HepG2 (cell line): ENCODE measurements at regions not wholly inside any gene's neighbourhood (a gene's known extent, or its start where the extent isn't known, plus 50 kb on each side); places are given as distances from the start of the nearest gene placed in this dataset.
A peak's percentile ranks its signal among the peaks of the same experiment; 100 is the strongest.

Experiments
- CHD4 ChIP-seq: fragments of 200-600 bp; sonication (generic); IDR thresholded peaks from 2 replicates; pipeline ENCODE4 v1.7.0; 2017; ENCODE audit warnings: mild to moderate bottlenecking, low read length, borderline replicate concordance
- E2F2 ChIP-seq: sonication (generic); formaldehyde crosslinking; IDR thresholded peaks from 2 replicates; pipeline ENCODE4 v1.4.0; 2020; ENCODE audit warnings: missing genetic modification reagents, borderline replicate concordance
- FOXC1 ChIP-seq: sonication (generic); formaldehyde crosslinking; IDR thresholded peaks from 2 replicates; pipeline ENCODE4 v1.8.0; 2022; ENCODE audit warnings: mild to moderate bottlenecking, missing genetic modification reagents, borderline replicate concordance
- NR0B2 ChIP-seq: sonication (generic); formaldehyde crosslinking; IDR thresholded peaks from 2 replicates; pipeline ENCODE4 v1.4.0; 2020; ENCODE audit warnings: mild to moderate bottlenecking, missing genetic modification reagents
- SOX5 ChIP-seq: IDR thresholded peaks from 2 replicates; pipeline ENCODE4 v1.6.1; 2016; ENCODE audit warnings: borderline replicate concordance
- THAP7 ChIP-seq: sonication (generic); formaldehyde crosslinking; IDR thresholded peaks from 2 replicates; pipeline ENCODE4 v1.8.1; 2023; ENCODE audit warnings: mild to moderate bottlenecking, missing genetic modification reagents
- USF2 ChIP-seq, 2 experiments: sonication (generic) in 1 of 2; formaldehyde crosslinking in 1 of 2; IDR thresholded peaks; 2 replicates each; pipeline versions ENCODE4 v1.5.1 to v1.6.1; 2011 to 2020; ENCODE audit warnings: borderline replicate concordance in 1 of 2, low read depth in 1 of 2, low read length in 1 of 2, mild to moderate bottlenecking in 1 of 2, missing genetic modification reagents in 1 of 2, moderate library complexity in 1 of 2
- XRCC5 ChIP-seq: fragments of 200-400 bp; formaldehyde crosslinking; optimal IDR thresholded peaks from 2 replicates; pipeline ENCODE3; 2017; ENCODE audit warnings: mild to moderate bottlenecking, low read length
- ZBTB4 ChIP-seq: sonication (generic); formaldehyde crosslinking; IDR thresholded peaks from 2 replicates; pipeline ENCODE4 v1.4.0; 2020; ENCODE audit warnings: missing genetic modification reagents, mild to moderate bottlenecking, borderline replicate concordance
- ZHX1 ChIP-seq: sonication (generic); formaldehyde crosslinking; IDR thresholded peaks from 2 replicates; pipeline ENCODE4 v1.8.1; 2022; ENCODE audit warnings: low read depth, mild to moderate bottlenecking, missing genetic modification reagents
- ZNF253 ChIP-seq: sonication (generic); formaldehyde crosslinking; IDR thresholded peaks from 2 replicates; pipeline ENCODE4 v1.8.0; 2022; ENCODE audit warnings: mild to moderate bottlenecking, missing genetic modification reagents, borderline replicate concordance
- ZNF784 ChIP-seq: sonication (generic); formaldehyde crosslinking; IDR thresholded peaks from 2 replicates; pipeline ENCODE4 v1.5.1; 2020; ENCODE audit warnings: missing genetic modification reagents, mild to moderate bottlenecking, borderline replicate concordance
- ZXDC ChIP-seq: sonication (generic); formaldehyde crosslinking; IDR thresholded peaks from 2 replicates; pipeline ENCODE4 v1.5.0; 2020; ENCODE audit warnings: mild to moderate bottlenecking, missing genetic modification reagents

- TF ChIP-seq ZBTB4 (CRISPR knock-in tag), result no peak
- TF ChIP-seq ZHX1 (CRISPR knock-in tag), result no peak
- peak; percentile 62; the same call in 1 of the 2 replicates for TF ChIP-seq SOX5 (CRISPR knock-in tag)
- TF ChIP-seq USF2 (IDR thresholded peaks at IDR 0.05; ENCODE audit: low read depth, low read length), result no peak
- no peak for TF ChIP-seq USF2 (CRISPR knock-in tag; IDR thresholded peaks at IDR 0.05; ENCODE audit: borderline replicate concordance)
- TF ChIP-seq XRCC5, result no peak
- TF ChIP-seq THAP7 (CRISPR knock-in tag), result no peak
- TF ChIP-seq CHD4, result no peak
- no peak for TF ChIP-seq FOXC1 (CRISPR knock-in tag)
- TF ChIP-seq ZNF784, result no peak
- no peak for TF ChIP-seq ZNF253 (CRISPR knock-in tag)
- no peak for TF ChIP-seq ZXDC (CRISPR knock-in tag)
- TF ChIP-seq E2F2 (CRISPR knock-in tag), result no peak
- TF ChIP-seq NR0B2 (CRISPR knock-in tag), result no peak
These were observed 258.1 kb downstream of the IPO8 start (continued) for GRCh38 chr12:30437616-30438015.
